GM12892 (cell line): ENCODE measurements at regions not wholly inside any gene's neighbourhood (a gene's known extent, or its start where the extent isn't known, plus 50 kb on each side); places are given as distances from the start of the nearest gene placed in this dataset.
A peak's percentile ranks its signal among the peaks of the same experiment; 100 is the strongest.
"Not testable (repeated sequence)": the region's sequence is repeated elsewhere in the genome, so short reads cannot be mapped to it uniquely, and the experiment has no call there.

Experiments
- DNase-seq: peaks from one replicate; pipeline ENCODE4 v3.0.0; 2011; ENCODE audit not compliant: insufficient read length
- FAIRE-seq: peaks from 2 replicates; lab custom pipeline; 2011; peaks lifted over from hg19 to GRCh38; lab: Jason Lieb, UNC
- POLR2A ChIP-seq: IDR thresholded peaks from 2 replicates; pipeline ENCODE4 v1.6.1; 2011; ENCODE audit warnings: low read depth, low read length, control low read depth
- POLR2AphosphoS5 ChIP-seq: IDR thresholded peaks from 2 replicates; pipeline ENCODE4 v1.6.1; 2011; ENCODE audit warnings: low read depth, low read length, control low read depth
- TAF1 ChIP-seq: IDR thresholded peaks from 2 replicates; pipeline ENCODE4 v1.6.1; 2011; ENCODE audit warnings: low read depth, mild to moderate bottlenecking, control low read depth, low read length, borderline replicate concordance

DNA sequence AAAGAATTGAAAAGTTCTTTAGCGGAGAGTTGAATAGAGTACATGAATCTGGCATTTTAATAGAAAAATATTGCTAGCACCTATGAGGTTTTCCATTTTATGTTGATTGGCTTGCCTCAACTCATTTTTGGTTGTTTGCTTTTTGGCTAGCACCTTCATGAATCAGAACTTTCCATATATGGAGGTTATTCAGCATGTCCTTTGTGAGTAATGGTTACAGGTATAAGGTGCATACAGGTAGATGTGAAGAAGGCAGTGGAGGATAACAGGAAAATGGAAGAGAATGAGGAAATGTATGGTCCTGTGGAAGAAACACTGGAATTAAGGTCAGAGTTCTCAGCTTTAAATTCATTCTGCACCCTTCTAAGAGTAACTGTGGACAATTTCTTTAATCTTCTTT is 98.1 kb upstream of the GBE1 start:
- no peak for TF ChIP-seq POLR2AphosphoS5
- no peak for TF ChIP-seq POLR2A
- TF ChIP-seq TAF1: no peak
- peak; percentile 61 for FAIRE-seq
- DNase-seq: no peak

DNA sequence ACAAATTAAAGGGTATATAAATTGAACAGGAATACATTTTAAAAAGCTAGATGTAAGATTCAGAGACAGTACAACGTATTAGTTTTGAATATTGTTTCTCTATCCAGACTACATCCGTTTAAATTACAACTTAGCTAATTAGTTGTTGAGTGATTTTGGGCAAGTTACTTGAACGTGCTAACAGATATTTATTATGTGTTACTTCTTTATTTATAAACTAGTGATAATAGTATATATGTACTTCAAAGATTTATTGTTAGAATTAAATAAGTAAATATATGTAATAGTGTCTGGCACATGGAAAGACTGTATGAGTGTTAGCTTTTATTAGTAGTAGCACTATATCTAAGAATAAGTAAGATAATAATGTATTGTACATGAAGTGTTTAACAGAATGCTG is 92.0 kb upstream of the GBE1 start:
- no peak for DNase-seq
- TF ChIP-seq POLR2AphosphoS5 (no peak), TAF1 (no peak), POLR2A (no peak)
- FAIRE-seq: no peak

DNA sequence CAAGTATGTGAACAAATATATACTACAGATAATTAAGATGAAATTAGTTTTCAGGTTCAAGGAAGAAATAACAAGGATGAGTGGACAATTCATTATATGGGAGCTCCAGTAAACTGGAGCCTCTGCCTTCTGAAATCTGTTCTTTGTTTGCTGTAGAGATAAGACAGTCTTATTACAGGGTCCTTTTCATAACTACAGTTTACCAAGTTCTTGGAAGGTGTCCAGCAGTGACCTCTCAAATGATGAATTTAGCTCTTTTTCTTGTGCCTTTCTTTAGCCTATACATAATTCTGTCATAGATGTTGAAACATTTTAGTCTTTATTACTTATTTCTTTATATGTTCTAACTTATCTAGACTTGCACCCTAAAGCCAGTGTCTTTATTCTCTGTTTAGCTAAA is 89.7 kb upstream of the GBE1 start:
- FAIRE-seq (no peak), DNase-seq (no peak)
- TF ChIP-seq TAF1 (no peak), POLR2AphosphoS5 (no peak), POLR2A (no peak)

DNA sequence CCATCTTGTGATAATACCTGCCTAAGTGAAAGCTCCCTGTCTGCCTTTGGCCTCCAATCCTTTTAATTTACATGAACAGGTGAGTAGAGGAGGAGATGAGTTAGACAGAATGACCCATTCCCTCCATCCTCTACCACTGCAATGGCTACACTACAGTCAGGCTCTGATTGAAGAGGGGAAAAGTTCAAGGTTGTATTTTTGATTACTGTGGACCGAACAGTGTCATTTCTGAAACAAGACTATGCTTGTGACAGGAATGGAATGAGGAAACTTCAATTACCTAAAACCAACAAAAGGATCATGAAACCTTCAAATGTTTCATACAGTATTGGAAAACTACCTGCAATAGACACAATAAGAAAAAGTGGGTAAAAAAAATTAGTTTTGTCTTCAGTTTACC is 85.5 kb upstream of the GBE1 start:
- no peak for DNase-seq
- TF ChIP-seq POLR2AphosphoS5 (no peak), POLR2A (no peak)
- peak; percentile 48 for FAIRE-seq

DNA sequence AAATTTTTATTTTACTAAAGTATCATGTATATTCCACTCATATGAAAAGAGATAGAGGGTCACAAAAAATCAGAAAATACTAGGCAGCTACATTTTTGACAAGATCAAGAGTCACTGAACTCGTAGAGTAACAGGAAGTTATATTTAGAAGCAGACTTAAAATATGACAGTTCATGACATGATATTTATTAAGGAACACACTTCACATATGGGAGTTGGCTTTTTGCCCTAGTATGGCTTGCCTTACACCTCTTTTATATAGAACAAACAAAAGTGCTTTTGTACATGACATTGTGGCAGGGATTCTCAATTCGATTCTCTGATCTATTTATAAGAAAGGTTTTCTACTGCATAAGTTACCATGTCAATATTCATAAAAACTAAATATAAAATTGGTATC is 80.1 kb upstream of the GBE1 start:
- DNase-seq (no peak), FAIRE-seq (no peak)
- TF ChIP-seq TAF1 (no peak), POLR2AphosphoS5 (no peak), POLR2A (no peak)

DNA sequence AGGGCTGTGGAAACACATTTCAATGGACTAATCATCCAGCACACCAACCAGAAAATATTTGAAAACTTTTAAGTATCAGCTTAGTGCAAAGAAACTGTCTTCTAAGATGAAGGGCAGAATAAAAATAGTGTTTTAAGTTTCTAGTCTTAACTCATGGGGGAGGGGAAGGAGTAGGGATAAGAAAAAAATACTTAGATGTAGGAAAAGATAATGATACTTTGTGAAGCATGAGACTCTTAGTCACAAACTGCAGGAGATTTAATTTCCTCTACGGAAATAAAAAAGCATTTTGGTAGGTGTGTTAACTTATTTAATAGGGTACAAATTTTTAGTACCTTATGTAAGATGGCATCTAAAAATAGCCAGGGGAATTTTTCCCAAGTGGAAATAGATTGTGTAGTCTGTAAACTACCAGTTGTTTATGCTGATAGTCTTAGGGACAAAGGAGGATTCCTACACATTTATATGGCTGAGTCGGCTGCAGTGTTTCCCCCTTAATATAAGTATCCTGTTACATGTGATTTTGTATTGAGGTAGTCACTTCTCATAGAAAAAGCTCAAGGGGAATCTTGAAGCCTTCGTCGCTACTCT is 78.2 kb upstream of the GBE1 start:
- FAIRE-seq: no peak
- TF ChIP-seq TAF1 (no peak), POLR2AphosphoS5 (no peak)

DNA sequence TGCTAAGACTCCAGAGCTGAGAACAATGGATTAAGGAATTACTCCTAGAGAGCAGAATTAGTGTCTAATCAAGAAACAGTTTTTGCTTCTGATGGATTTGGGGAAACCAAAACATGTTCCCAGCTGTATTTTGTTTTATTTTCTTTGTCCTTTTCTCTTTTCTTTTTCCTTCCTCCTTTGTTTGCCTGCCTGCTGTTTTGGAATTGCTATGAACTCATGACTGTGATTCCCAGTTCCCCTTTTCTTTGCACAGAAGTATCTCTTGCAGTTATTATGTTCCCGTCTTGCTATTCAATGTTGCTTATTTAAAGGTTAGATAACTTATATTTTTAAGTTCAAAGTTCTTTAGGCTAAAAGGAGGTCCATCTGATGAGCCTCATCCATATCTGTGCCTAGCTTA is 77.0 kb upstream of the GBE1 start:
- DNase-seq: no peak
- FAIRE-seq: no peak
- no peak for TF ChIP-seq POLR2A
- TF ChIP-seq TAF1: no peak
- TF ChIP-seq POLR2AphosphoS5: no peak

More for the DNA sequence above, 78.2 kb upstream of the GBE1 start:
- no peak for DNase-seq

DNA sequence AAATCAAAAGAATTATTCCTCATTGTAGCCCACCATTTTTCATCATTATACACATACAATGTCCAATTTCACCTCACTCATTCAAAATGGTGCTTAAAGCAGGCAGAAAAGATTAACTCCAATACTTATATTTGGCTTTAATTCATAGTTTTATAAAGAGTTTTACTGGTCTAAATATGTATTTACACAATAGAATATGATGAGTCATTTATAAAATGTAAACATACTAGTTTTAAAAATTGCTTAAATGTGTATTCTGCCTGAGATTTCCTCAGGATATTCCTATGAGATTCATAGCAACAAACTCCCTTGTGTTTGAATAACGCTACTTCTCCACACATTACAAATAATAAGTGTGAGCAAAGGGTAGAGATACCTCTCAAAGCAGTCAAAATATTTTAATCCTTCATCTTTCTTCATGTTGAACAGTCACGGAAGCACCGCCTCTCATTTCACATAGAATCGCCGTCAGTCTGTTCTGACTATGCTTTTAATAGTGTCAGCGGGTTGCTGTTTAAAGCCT is 75.7 kb upstream of the GBE1 start:
- DNase-seq: no peak
- no peak for FAIRE-seq
- TF ChIP-seq POLR2A (no peak), TAF1 (no peak), POLR2AphosphoS5 (no peak)

DNA sequence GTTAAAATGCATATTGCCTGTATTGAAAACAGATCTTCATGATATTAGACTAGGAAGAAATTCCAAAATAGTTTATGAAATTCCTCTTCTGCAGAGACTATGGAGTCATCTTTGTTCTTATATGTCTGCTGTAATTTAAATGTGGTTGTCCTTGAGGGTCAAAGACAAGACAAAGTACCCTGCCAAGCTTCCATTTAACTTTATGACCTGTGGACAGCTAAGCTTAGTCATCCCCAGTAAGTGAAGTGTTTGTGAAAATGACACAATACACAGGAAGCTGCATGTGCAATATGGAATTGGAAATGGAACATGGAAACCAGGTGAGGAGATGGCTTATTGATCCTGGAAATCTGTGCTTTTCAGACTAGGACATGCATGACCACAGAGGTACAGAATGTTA is 68.5 kb upstream of the GBE1 start:
- TF ChIP-seq POLR2AphosphoS5: no peak
- no peak for TF ChIP-seq TAF1
- no peak for TF ChIP-seq POLR2A
- FAIRE-seq (peak; percentile 38), DNase-seq (no peak)

DNA sequence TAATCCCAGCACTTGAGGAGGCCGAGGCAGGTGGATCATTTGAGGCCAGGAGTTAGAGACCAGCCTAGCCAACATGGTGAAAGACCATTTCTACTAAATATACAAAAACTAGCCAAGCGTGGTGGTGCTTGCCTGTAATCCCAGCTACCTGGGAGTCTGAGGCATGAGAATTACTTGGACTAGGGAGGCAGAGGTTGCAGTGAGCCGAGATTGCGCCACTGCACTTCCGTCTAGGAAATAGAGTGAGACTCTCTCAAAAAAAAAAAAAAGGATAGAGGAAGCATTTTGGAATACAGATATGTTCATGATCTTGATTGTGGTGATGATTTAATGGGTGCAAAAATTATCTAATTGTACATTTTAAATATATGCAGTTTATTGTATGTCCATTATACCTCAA is 67.8 kb upstream of the GBE1 start:
- FAIRE-seq, DNase-seq: not testable (repeated sequence)

DNA sequence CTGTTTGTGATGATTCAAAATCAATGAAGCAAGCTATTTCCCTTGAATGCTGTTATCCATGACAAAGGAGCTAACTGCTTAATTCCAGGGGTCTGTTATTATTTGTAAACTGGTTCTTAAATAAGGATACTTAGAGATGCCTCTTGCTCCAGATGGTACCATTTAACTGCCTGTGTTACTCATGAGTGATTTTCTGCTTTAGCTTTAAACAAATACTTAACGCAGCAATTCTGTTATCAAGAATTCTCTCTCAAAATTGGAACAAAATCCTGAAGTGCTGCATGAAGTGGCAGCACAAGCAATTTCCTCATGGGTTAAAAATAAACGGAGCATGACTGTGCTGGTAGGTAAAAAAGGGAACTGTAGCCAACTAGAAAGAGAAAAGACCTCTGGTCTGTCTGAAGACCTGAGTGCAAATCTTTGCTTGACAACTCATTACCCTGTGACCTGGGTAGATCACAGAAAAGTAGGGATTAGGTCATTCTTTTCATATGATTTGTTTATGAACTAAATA is 62.5 kb upstream of the GBE1 start:
- FAIRE-seq (peak; percentile 86), DNase-seq (no peak)
- TF ChIP-seq POLR2A: no peak
- no peak for TF ChIP-seq POLR2AphosphoS5
- no peak for TF ChIP-seq TAF1

DNA sequence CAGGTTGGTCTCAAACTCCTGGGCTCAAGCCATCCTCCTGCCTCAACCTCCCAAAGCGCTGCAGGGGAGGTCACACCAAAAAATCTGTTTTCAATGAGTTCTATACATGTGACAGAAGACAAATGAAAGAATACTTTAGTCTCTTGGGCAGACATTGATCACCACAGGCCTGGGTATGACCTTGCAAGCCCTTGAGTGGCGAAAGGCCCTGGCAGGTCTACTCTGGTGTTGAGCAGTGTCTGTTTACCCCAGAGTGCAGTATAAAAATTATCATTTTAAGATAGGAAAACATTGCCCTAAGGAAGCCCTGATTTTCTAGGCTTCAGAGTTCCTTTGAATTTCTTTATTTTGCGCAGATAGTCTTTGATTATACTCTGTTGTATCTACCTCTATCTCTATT is 61.6 kb upstream of the GBE1 start:
- FAIRE-seq (no peak), DNase-seq (no peak)
- TF ChIP-seq TAF1 (no peak), POLR2AphosphoS5 (no peak), POLR2A (no peak)
